ENCODE measurements at regions not wholly inside any gene's neighbourhood (a gene's known extent, or its start where the extent isn't known, plus 50 kb on each side); places are given as distances from the start of the nearest gene placed in this dataset.

DNA sequence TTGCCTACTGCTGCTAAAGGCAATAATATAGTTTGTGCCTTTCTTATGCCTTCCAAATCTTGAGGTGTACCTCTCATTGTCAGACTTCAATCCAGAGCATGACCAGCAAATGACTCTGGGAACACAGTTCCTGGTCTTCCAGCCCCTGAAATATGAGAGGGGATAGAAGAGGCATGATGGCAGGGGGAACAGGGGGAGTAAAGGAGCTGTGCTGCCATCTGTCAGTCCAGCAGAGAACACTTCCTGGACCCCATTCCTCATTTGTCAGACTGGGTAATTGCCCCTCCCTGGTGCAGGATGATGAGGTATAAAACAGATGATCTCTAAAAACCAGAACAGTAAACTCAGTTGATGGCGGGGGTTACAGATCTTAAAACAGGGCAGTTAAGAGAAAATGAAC is 618.7 kb downstream of the DIAPH3 start:
- peaks cover 0 to 13% (median 8%) of the 10 kb centered on the region in 5 donors for H3K27me3 Mint-ChIP-seq
- DNase-seq: no peak
- ChIA-PET CTCF (no interaction called here), POLR2A (no interaction called here)
- H3K9me3 Mint-ChIP-seq: peaks cover 0 to 11% (median 4%) of the 10 kb centered on the region in 11 donors
- no peaks in the 10 kb centered on the region for H3K36me3 Mint-ChIP-seq
- H3K4me3 Mint-ChIP-seq: no peak overlapping the region
- ATAC-seq: no peak
- no peaks in the 10 kb centered on the region for H3K27me3 ChIP-seq (ENCODE audit: control insufficient read depth in 2 of 2, insufficient read depth in 2 of 2, low read length in 2 of 2)
- intact Hi-C loops (cut with micrococcal nuclease): no loop called here
- no peak overlapping the region for H3K4me3 ChIP-seq (ENCODE audit: low read length)
- H3K27ac ChIP-seq (ENCODE audit: low read depth, low read length): no peak overlapping the region
- H3K4me1 ChIP-seq (ENCODE audit: control insufficient read depth in 2 of 2, insufficient read depth in 2 of 2, low read length in 2 of 2): no peaks in the 10 kb centered on the region
- no peak overlapping the region for H3K27ac Mint-ChIP-seq
- no peaks in the 10 kb centered on the region for H3K36me3 ChIP-seq (ENCODE audit: control insufficient read depth in 2 of 3, insufficient read depth in 3 of 3, low read length in 3 of 3)
- peaks cover 0 to 1% (median 0%) of the 10 kb centered on the region in 7 donors for H3K4me1 Mint-ChIP-seq
- no peaks in the 10 kb centered on the region for H3K9me3 ChIP-seq (ENCODE audit: control insufficient read depth in 2 of 3, low read length in 3 of 3)

GRCh38 chr13:59546178-59546577 is 617.5 kb downstream of the DIAPH3 start:
- H3K4me1 Mint-ChIP-seq: peaks cover 0 to 1% (median 0%) of the 10 kb centered on the region in 7 donors
- Histone ChIP-seq H3K36me3 (ENCODE audit: control insufficient read depth in 2 of 3, insufficient read depth in 3 of 3, low read length in 3 of 3) (no peaks in the 10 kb centered on the region), H3K4me3 (ENCODE audit: low read length) (no peak overlapping the region), H3K9me3 (ENCODE audit: control insufficient read depth in 2 of 3, low read length in 3 of 3) (no peaks in the 10 kb centered on the region), H3K27ac (ENCODE audit: low read depth, low read length) (no peak overlapping the region), H3K4me1 (ENCODE audit: control insufficient read depth in 2 of 2, insufficient read depth in 2 of 2, low read length in 2 of 2) (no peaks in the 10 kb centered on the region), H3K27me3 (ENCODE audit: control insufficient read depth in 2 of 2, insufficient read depth in 2 of 2, low read length in 2 of 2) (no peaks in the 10 kb centered on the region)
- peaks cover 0 to 4% (median 0%) of the 10 kb centered on the region in 5 donors for H3K36me3 Mint-ChIP-seq
- peaks cover 0 to 13% (median 8%) of the 10 kb centered on the region in 5 donors for H3K27me3 Mint-ChIP-seq
- ChIA-PET CTCF (no interaction called here), POLR2A (no interaction called here)
- H3K9me3 Mint-ChIP-seq: peaks cover 0 to 21% (median 9%) of the 10 kb centered on the region in 11 donors
- ATAC-seq (no peak), DNase-seq (no peak)
- no peak overlapping the region for H3K4me3 Mint-ChIP-seq
- intact Hi-C loops (cut with micrococcal nuclease): no loop called here
- no peak overlapping the region for H3K27ac Mint-ChIP-seq

DNA sequence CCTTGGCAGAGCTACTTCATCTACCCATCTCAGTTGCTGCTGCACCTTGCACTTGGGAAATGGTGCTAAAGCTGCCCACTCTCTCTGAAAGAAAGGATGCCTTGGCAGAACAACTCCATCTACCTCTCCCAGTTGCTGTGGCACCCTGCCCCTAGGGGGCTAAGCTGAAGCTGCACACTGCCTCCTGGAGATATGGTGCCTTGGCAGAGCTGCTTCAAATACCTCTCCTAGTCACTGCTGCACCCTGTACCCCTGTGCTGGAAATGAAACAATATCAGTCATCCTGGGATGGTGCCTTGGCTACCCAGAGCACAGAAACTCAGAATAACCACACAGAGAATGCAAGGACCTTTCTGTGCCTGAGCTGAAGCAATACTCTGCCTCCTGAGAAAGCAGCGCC is 615.8 kb downstream of the DIAPH3 start:
- Mint-ChIP-seq H3K27ac (no peak overlapping the region), H3K4me3 (no peak overlapping the region), H3K36me3 (peaks cover 0 to 4% (median 0%) of the 10 kb centered on the region in 5 donors), H3K9me3 (peaks cover 0 to 35% (median 13%) of the 10 kb centered on the region in 11 donors), H3K4me1 (peaks cover 0 to 1% (median 0%) of the 10 kb centered on the region in 7 donors), H3K27me3 (peaks cover 0 to 13% (median 8%) of the 10 kb centered on the region in 5 donors)
- Histone ChIP-seq H3K9me3 (ENCODE audit: control insufficient read depth in 2 of 3, low read length in 3 of 3) (no peaks in the 10 kb centered on the region), H3K4me1 (ENCODE audit: control insufficient read depth in 2 of 2, insufficient read depth in 2 of 2, low read length in 2 of 2) (no peaks in the 10 kb centered on the region), H3K27ac (ENCODE audit: low read depth, low read length) (no peak overlapping the region), H3K36me3 (ENCODE audit: control insufficient read depth in 2 of 3, insufficient read depth in 3 of 3, low read length in 3 of 3) (no peaks in the 10 kb centered on the region), H3K4me3 (ENCODE audit: low read length) (no peak overlapping the region), H3K27me3 (ENCODE audit: control insufficient read depth in 2 of 2, insufficient read depth in 2 of 2, low read length in 2 of 2) (no peaks in the 10 kb centered on the region)
- ChIA-PET POLR2A (no interaction called here), CTCF (no interaction called here)
- DNase-seq (no peak), ATAC-seq (no peak)
- intact Hi-C loops (cut with micrococcal nuclease): no loop called here

- Histone ChIP-seq H3K27ac (ENCODE audit: low read depth, low read length) (no peak overlapping the region), H3K36me3 (ENCODE audit: control insufficient read depth in 2 of 3, insufficient read depth in 3 of 3, low read length in 3 of 3) (no peaks in the 10 kb centered on the region), H3K4me1 (ENCODE audit: control insufficient read depth in 2 of 2, insufficient read depth in 2 of 2, low read length in 2 of 2) (no peaks in the 10 kb centered on the region), H3K27me3 (ENCODE audit: control insufficient read depth in 2 of 2, insufficient read depth in 2 of 2, low read length in 2 of 2) (no peaks in the 10 kb centered on the region), H3K9me3 (ENCODE audit: control insufficient read depth in 2 of 3, low read length in 3 of 3) (peaks cover 0 to 3% (median 0%) of the 10 kb centered on the region in 3 experiments), H3K4me3 (ENCODE audit: low read length) (no peak overlapping the region)
- ATAC-seq (no peak), DNase-seq (no peak)
- Mint-ChIP-seq H3K27me3 (peaks cover 0 to 27% (median 12%) of the 10 kb centered on the region in 5 donors), H3K4me1 (no peaks in the 10 kb centered on the region), H3K27ac (no peak overlapping the region), H3K9me3 (peaks cover 3 to 40% (median 20%) of the 10 kb centered on the region in 11 donors), H3K36me3 (peaks cover 0 to 11% (median 0%) of the 10 kb centered on the region in 5 donors), H3K4me3 (no peak overlapping the region)
- ChIA-PET POLR2A (no interaction called here), CTCF (interaction anchor here (0.7 kb wide), 1 partner anchor 83 kb away, joined by 4 read pairs; no protein-coding TSS in a partner anchor)
- intact Hi-C loops (cut with micrococcal nuclease): no loop called here
Measured at GRCh38 chr13:59562924-59563323, 600.8 kb downstream of the DIAPH3 start.

DNA sequence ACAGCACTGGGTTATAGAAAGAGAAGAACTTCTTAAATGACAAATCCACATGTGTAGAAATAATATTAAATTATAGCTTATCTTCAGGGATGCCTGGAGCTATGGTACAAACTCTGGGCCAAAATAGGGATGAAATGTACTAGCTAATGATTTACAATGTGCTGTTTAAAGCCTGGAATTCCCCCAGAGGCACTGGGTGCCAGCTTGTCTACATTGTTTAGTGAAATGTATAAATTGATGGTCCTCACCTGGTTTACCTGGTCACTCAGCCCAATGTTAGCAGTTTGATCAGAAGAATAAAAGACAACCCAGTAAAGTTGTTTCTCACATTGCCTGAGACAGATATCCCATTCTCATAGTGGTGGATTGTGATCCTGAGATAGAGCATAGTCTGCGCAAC is 597.2 kb downstream of the DIAPH3 start:
- no peak overlapping the region for H3K4me3 Mint-ChIP-seq
- no peak overlapping the region for H3K4me3 ChIP-seq (ENCODE audit: low read length)
- CTCF ChIA-PET: no interaction called here
- no peak for ATAC-seq
- no peak overlapping the region for H3K27ac ChIP-seq (ENCODE audit: low read depth, low read length)
- H3K27ac Mint-ChIP-seq: no peak overlapping the region
- H3K36me3 ChIP-seq (ENCODE audit: control insufficient read depth in 2 of 3, insufficient read depth in 3 of 3, low read length in 3 of 3): no peaks in the 10 kb centered on the region
- no peaks in the 10 kb centered on the region for H3K27me3 ChIP-seq (ENCODE audit: control insufficient read depth in 2 of 2, insufficient read depth in 2 of 2, low read length in 2 of 2)
- H3K9me3 Mint-ChIP-seq: peaks cover 3 to 20% (median 12%) of the 10 kb centered on the region in 11 donors
- H3K4me1 Mint-ChIP-seq: no peaks in the 10 kb centered on the region
- H3K36me3 Mint-ChIP-seq: peaks cover 0 to 7% (median 0%) of the 10 kb centered on the region in 5 donors
- peaks cover 0 to 3% (median 0%) of the 10 kb centered on the region in 3 experiments for H3K9me3 ChIP-seq (ENCODE audit: control insufficient read depth in 2 of 3, low read length in 3 of 3)
- intact Hi-C loops (cut with micrococcal nuclease): no loop called here
- H3K4me1 ChIP-seq (ENCODE audit: control insufficient read depth in 2 of 2, insufficient read depth in 2 of 2, low read length in 2 of 2): no peaks in the 10 kb centered on the region
- POLR2A ChIA-PET: no interaction called here
- no peak for DNase-seq
- H3K27me3 Mint-ChIP-seq: peaks cover 0 to 38% (median 19%) of the 10 kb centered on the region in 5 donors

DNA sequence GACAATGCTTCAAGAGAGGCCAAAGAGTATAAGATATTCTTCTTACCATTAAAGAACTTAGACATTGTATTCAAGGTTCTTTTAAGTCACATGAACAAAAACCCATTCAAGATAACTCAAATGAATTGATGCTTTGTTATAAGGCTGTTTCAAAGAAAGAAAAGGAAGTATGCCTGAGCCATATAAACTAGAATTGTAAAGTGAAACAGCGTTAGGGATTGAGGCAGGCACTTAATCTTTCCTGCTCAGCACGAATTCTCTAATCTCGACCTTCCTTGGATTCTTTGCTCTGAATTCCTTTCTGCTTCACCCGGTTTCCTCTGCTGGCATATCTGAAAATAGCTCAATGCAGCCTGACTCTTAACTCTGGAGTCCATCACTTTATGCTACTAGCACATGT is 595.4 kb downstream of the DIAPH3 start:
- Mint-ChIP-seq H3K36me3 (peaks cover 0 to 9% (median 0%) of the 10 kb centered on the region in 5 donors), H3K27me3 (peaks cover 0 to 51% (median 29%) of the 10 kb centered on the region in 5 donors), H3K4me3 (no peak overlapping the region), H3K9me3 (peaks cover 3 to 13% (median 5%) of the 10 kb centered on the region in 11 donors), H3K27ac (no peak overlapping the region), H3K4me1 (no peaks in the 10 kb centered on the region)
- no peak for ATAC-seq
- Histone ChIP-seq H3K36me3 (ENCODE audit: control insufficient read depth in 2 of 3, insufficient read depth in 3 of 3, low read length in 3 of 3) (no peaks in the 10 kb centered on the region), H3K4me3 (ENCODE audit: low read length) (no peak overlapping the region), H3K9me3 (ENCODE audit: control insufficient read depth in 2 of 3, low read length in 3 of 3) (no peaks in the 10 kb centered on the region), H3K4me1 (ENCODE audit: control insufficient read depth in 2 of 2, insufficient read depth in 2 of 2, low read length in 2 of 2) (no peaks in the 10 kb centered on the region), H3K27ac (ENCODE audit: low read depth, low read length) (no peak overlapping the region), H3K27me3 (ENCODE audit: control insufficient read depth in 2 of 2, insufficient read depth in 2 of 2, low read length in 2 of 2) (no peaks in the 10 kb centered on the region)
- ChIA-PET POLR2A (no interaction called here), CTCF (no interaction called here)
- intact Hi-C loops (cut with micrococcal nuclease): no loop called here
- DNase-seq: no peak

DNA sequence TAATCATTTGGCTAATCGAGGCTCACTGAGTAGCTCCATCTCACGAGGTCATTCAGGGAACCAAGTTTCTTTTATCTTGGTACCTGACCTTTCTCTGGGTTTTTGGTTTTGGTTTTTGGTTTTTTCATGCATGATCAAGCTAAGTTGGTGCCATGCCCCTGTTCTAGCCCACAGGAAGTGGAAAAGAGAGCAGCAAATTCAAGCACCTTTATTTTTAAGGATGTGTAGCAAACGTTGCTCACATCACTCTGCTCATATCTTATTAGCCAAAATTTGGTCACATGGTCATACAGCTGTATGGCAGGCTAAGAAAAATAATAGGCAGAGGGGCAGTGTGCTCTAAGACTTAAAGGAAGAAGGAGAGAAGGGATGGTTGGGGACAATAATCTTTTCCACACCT is 593.5 kb downstream of the DIAPH3 start:
- H3K9me3 Mint-ChIP-seq: peaks cover 0 to 22% (median 7%) of the 10 kb centered on the region in 11 donors
- ChIA-PET CTCF (no interaction called here), POLR2A (no interaction called here)
- Histone ChIP-seq H3K36me3 (ENCODE audit: control insufficient read depth in 2 of 3, insufficient read depth in 3 of 3, low read length in 3 of 3) (no peaks in the 10 kb centered on the region), H3K9me3 (ENCODE audit: control insufficient read depth in 2 of 3, low read length in 3 of 3) (no peaks in the 10 kb centered on the region), H3K27ac (ENCODE audit: low read depth, low read length) (no peak overlapping the region), H3K4me3 (ENCODE audit: low read length) (no peak overlapping the region), H3K4me1 (ENCODE audit: control insufficient read depth in 2 of 2, insufficient read depth in 2 of 2, low read length in 2 of 2) (no peaks in the 10 kb centered on the region), H3K27me3 (ENCODE audit: control insufficient read depth in 2 of 2, insufficient read depth in 2 of 2, low read length in 2 of 2) (no peaks in the 10 kb centered on the region)
- intact Hi-C loops (cut with micrococcal nuclease): no loop called here
- ATAC-seq (no peak), DNase-seq (no peak)
- peaks cover 0 to 53% (median 31%) of the 10 kb centered on the region in 5 donors for H3K27me3 Mint-ChIP-seq
- H3K27ac Mint-ChIP-seq: no peak overlapping the region
- no peak overlapping the region for H3K4me3 Mint-ChIP-seq
- H3K4me1 Mint-ChIP-seq: no peaks in the 10 kb centered on the region
- peaks cover 0 to 9% (median 0%) of the 10 kb centered on the region in 5 donors for H3K36me3 Mint-ChIP-seq
